ENCODE measurements at regions not wholly inside any gene's neighbourhood (a gene's known extent, or its start where the extent isn't known, plus 50 kb on each side); places are given as distances from the start of the nearest gene placed in this dataset.
A peak's percentile ranks its signal among the peaks of the same experiment; 100 is the strongest.
"Not testable (repeated sequence)": the region's sequence is repeated elsewhere in the genome, so short reads cannot be mapped to it uniquely, and the experiment has no call there.

DNA sequence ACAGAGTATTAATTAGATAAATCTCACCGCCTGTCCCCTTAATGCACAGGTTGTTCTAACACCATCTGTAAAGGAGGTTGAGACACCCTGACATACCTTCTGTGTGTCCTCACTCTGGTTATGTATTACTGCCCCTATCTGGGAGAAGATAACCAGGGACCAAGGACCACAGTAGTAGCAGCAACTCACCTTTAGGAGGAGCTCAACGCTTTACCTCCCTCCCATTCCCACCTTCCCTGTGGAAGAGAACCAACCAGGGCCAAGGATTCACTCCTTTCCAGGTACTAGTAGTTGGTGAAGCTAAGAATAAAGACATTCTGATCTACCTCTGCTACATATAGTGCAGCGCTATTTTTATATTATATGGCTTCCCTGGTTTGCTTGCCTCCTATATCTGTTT, 232.6 kb downstream of the MEX3B start:
- DNase-seq: peak; percentile 54

DNA sequence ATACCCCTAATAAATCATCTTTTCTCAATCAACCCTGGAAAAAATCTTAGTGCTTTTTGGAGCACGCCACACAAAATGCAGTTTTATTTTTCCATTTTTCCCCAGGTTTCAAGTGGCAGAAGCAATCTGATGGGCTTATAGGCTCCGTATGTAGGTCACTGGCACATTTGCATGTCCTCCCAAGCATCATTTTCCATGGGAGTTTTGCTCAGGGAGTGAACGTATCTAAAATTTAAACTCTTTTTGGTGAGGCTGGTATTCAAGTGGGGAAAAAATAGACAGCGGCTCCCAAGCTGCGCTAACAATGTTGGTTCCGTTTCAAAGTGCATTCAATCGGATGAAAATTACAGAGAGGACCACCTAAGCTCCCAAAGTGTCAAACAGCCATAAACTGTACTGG, 233.4 kb downstream of the MEX3B start:
- no peak for DNase-seq

DNA sequence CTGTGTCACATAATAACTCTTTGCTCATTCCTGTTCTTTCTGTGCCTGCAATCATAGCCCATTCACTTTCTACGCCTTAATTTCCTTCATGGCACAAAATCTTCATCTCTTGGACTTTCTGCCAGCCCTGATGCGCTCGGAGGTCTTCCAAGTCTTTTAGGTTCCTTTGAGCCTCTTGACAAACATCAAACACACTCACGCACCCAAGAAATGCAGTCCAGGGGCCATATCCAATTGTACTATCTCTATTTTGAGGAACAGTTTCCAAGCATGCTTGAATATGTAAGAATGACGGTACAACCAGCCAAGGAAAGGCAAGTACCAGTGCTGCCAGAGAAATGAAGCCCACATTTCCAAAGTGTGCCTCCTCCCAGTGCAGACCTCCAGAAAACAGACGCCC, 234.1 kb downstream of the MEX3B start:
- DNase-seq: no peak

DNA sequence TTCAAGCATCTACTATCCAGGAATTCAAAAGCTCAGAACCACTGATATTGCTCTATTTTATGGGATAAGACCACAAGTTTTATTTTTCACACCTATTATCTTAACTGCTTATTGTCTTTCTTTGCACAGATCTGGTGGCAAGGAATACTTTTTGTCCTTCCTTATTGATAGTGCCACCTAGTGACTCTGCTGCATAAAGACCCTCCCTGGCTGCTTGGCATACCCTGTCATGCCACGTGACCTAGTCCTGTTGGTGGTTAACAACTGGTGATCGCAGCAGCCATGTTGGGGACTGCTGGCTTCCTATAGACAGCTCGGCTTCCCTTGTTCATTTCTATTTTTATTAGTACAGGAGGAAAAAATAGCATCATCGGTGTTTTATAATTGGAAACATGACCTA, 236.3 kb downstream of the MEX3B start:
- peak; percentile 70 for DNase-seq

DNA sequence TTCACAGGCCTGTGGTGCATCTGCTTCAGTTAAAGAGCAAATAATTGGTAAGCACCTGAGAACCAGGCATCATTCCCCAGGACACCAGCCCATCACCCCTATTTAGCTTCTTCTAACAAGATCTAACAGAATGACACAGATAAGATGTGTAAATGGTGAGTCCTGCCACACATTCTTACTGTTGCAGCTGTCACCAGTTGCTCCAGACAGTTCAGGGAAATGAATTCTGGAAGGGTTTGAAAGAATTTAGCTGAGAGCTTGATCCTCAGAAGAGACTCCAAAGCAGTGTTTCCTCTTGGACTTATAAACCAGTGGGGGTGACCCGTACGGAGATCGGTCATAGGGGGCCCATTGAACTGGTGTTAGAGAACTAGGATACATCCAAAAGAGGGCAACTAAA, 238.0 kb downstream of the MEX3B start:
- no peak for DNase-seq

DNA sequence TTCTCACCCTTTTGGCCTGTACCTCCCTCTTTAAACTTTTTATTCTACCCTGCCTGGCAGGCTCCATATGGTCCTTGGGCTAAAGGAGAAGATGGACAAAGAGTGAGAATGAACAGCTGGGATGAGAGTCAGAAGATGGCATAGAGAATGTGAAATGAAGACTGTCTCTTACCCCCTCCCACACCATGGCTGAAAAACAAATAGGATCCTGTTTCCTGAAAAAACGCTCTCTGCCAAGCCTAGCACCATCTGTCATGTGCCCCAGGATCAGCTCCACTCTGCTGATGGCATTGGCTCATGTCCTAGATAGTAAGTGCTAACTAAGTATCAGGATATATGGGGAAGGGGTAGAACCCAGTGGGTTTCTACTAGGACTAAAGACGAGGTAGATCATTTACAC, 238.6 kb downstream of the MEX3B start:
- DNase-seq: no peak

DNA sequence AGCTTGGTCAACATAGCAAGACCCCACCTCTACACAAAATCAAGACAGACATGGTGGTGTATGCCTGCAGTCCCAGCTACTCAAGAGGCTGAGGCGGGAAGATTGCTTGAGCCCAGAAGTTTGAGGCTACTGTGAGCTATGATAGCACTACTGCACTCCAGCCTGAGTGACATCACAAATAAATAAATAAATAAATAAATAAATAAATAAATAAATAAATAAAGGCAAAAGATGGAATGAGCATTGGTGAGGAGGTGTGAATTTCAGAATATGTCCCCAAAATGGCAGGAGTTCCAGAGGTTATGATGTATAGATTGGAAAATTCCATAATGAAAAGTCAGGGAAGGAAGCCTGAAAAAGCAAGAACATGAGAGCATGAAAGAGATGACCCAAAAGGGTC, 249.9 kb downstream of the MEX3B start:
- DNase-seq: no peak

DNA sequence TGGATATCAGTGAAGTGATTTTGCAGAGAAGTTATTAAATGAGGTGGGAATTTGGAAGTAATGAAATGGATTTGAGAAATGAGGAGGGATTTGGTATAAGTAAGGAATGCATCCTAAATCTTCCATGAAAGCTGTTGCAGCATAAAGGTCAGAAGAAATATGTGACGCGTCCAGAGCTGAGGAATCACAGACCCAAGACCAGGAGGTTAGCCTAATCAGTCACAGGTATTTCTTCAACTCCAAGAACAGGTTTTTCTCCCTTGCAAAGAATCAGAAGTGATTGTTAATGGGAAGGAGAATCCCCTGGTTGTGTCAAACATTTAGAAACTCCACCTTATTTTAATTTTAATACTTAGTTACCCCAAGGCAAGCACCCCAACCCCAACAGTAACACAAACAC, 253.2 kb downstream of the MEX3B start:
- no peak for DNase-seq

DNA sequence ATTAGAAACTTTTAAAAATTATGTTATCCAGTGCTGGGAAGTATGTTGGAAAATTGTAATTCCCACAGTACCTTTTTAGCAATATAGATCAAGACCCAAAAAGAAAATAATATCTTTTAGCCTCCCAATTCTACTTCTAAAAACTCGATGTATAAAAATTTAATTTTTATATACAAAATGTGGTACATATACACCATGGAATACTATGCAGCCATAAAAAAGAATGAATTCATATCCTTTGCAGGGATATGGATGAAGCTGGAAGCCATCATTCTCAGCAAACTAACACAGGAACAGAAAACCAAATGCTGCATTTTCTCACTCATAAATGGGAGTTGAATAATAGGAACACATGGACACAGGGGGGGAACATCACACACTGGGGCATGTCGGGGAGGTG, 254.5 kb downstream of the MEX3B start:
- DNase-seq: not testable (repeated sequence)

DNA sequence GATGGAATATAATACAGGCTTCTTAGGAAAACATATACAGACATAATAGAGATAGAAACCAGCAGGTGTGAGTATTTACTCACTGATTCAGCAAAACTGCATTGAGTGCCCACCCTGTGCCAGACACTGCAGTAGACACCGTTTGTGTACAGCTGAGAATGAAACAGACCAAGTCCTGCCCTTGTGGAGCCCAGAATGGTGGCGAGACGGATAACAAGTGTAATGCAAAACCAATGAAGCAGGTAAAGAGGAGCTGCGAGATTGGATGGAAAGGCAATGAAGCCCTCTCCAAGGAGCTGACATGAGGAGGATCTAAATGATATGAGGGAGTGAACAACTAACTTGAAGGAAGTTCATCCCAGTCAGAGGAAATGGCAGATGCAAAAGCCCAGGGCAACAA, 256.4 kb downstream of the MEX3B start:
- no peak for DNase-seq

DNA sequence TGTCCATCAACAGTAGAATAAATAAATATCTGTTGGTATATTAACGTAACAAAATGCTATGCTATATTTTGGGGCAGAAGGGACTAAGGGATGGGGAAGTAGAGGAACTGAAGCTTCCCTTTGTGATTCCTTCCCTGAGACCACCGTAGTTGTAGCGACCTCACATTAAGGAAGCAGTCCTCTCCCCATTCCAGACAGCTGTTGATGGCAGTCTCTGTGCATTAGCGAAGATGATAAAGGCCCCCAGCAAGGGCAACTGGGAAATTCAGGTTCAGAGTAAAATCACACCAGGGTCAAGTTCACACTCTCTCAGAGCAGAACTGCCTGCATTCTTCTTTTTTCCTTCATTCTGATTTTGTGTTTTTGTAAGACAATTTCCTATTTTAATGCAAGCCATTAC, 259.0 kb downstream of the MEX3B start:
- no peak for DNase-seq

DNA sequence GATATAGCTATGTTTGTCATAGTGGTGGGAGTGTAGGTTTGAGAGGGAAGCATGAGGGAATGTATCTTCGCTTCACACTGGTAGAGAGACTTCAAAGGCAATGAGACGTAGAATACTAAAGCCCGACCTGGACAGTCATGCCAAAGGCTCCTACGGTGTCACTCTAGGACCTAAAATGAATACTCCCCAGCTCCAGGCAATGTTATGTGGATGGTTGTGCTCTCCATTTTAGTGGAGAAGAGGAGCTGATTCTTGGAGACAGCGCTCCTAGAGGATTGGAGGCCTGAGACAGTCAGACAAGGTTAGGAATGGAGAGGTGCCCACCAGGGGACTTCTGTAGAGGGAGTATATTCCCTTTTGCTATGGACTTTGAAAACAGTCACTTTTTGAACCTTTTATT, 260.1 kb downstream of the MEX3B start:
- no peak for DNase-seq

DNA sequence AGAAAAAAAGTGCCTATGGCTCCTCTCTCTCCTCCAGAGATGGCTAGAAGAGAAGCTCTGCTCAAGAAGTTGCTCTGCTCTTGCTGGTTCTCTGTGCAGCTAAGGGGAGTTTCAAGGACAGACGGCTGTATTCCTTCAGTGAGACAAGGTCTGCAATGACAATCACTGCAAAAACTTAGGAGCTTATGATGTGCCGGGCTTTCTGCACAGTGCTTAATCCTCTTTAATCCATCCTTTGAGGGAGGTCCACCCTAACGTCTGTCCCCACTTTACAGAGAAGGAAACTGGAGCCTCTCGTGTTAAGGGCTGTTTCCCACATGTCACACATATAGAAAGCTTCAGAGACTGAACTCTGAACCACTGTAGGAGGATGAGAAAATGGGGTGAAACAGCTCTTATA, 260.6 kb downstream of the MEX3B start:
- no peak for DNase-seq

DNA sequence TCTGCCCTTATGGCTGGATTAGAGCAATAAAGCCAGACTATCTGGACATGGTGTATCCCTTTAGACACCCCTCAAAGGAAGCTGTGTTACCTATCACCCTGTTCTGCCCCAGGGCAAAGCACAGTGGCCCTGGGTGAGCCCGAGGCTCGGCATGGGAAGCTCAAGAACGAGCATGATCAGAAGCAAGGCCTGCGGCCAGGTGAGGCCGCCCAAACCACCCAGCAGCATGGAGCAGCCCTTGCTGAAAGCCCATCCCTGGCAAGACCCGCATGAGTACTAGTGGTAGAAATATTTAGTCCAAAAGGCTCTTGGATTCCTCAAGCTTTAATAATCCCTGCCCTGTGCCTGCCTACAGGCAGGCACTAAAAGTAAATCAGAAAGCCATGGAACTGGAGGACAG, 261.1 kb downstream of the MEX3B start:
- DNase-seq: no peak

DNA sequence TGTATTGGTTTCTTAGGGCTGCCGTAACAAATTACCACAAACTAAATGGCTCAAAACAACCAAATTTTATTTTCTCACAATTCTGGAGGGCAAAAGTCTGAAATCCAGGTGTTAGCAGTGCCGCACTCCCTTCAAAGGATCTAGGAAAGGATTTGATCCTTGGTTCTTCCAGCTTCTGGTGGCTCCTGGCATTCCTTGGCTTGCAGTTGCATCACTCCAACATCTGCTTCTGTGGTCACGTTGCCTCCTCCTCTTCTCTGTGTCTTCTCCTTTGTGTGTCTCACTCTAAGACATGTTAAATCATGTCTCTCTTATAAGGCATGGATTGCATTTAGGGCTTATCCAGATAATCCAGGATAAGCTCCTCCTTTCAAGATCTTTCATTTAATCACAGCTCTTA, 262.2 kb downstream of the MEX3B start:
- DNase-seq: no peak

DNA sequence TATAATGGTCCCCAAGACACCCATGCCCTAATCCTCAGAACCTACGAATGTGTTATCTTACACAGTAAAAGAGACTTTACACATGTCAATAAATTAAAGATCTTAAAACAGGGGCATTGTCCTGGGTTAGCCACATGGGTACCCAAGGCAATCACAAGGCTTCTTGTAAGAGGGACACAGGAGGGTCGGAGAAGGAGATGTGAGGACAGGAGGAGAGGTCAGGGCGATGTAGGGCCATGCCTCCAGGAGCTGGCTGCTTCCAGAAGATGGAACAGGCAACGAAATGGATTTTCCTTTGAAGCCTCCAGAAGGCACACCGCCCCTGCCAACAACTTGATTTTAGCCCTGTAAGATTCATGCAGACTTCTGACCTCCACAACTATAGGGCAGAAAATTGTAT, 262.7 kb downstream of the MEX3B start:
- DNase-seq: no peak

DNA sequence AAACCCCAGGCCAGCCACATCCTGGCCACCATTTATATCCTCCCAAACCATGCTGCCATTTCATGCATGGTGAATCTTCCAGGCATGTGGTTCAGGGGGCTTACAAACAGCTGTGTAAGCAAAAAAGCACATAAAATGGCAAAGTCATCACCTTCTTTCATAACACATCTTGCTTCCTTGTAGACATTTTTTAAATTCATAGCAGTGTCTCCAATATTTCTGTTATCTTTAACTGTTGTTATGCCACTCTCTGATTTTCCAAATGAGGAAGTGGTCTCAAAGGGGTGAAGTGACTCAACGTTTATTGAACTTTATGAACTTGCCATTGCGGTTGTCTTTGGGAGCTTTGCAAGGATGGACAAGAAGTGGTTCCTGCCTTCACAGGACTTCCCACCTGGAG, 264.4 kb downstream of the MEX3B start:
- no peak for DNase-seq

DNA sequence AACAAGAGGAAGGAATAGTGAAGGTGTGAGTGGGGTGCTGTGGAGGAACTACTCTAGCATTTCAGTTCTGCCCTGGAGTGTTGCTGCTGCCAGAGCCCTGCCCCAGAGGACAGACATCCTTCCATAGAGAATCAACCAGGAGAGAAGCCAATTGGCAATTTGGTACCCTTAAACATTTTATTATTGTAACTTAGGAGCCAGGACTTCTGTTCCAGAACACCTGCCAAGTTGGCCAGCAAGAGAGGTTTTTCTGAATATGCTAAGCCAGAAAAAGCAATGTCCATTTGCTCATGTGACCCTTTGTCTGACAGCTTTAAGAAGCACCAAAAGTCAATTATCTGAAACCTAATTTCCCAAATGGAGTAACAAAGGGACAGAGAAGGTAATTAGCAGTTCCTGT, 264.9 kb downstream of the MEX3B start:
- DNase-seq: no peak

DNA sequence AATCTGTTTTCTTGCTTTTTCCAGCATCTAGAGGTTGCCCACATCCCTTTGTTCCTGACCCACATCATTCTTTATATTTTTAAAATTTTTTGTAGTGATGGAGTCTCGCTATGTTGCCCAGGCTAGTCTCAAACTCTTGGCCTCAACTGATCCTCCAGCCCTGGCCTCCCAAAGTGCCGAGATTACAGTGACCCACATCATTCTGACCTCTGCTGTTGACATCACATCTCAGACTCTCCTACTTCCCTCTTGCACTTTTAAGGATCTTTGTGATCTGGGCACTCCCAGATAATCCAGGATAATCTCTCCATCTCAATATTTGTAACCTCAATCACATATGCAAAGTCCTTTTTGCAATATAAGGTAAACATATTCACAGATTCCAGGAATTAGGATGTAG, 266.6 kb downstream of the MEX3B start:
- DNase-seq: no peak

DNA sequence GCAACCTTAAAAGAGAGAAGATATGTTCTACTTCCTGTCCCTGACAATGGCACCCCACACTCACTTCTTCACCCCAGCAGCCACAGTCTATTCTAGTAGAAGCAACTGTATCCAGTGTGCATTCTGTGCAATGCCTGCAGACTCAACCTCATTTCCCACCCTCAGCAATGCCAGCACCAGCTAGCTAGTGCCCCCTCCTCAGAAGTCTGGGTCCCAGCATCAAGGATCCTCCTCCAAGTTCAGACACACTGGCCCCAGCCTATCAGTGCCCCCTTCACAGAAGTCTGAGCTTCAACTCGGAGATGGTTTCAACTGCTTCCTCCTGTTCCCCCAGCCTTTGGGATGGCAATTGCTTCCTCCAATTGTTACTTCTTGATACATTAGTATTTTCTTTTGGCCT, 268.3 kb downstream of the MEX3B start:
- no peak for DNase-seq

DNA sequence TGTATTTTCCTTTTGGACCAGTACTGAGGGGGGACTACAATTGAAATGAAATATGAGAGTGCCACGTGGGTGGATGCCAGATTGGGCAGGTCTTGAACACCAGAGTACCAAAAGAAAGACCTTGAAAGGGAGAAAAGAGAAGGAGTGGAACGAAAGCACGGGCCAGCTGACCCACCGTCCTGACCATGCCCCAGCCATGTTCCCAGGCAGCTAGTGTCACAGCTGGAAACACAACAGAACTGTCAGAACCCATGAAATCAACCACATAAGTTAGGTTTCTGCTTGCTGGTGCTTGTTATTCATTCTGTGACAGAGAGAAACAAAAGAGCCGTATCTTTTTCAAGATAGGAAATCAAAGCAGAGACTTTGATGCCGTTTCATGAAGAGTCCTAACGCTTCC, 268.8 kb downstream of the MEX3B start:
- no peak for DNase-seq

DNA sequence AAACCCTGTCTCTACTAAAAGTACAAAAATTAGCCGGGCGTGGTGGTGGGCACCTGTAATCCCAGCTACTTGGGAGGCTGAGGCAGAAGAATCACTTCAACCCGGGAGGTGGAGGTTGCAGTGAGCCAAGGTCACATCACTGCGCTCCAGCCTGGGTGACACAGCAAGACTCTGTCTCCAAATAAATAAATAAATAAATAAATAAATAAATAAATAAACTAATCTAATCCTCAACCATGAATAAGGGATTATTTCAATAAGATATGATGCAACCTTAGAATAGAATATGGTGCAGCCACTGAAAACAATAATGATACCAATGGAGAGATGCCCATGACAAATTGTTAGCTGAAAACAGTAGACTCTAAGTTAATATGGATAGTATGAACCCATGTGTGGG, 270.0 kb downstream of the MEX3B start:
- DNase-seq: not testable (repeated sequence)

DNA sequence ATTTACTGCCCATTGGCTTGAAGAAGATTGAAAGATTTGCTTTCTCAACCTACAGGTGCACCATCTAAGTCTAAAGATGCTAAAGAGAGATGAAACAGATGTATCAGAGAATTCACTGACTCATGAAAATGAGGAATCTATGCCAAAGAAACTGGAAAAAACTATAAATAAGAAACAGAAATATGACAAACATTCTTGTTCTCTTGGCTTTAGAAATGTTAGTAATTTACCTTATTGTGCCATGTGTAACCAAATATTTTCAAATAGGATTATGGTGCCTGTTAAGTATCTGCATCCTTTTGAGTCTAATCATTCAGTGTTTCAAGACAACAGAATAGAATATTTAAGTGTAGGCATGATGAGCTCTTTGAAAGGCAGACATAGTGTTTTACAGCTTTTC, 271.5 kb downstream of the MEX3B start:
- DNase-seq: no peak

DNA sequence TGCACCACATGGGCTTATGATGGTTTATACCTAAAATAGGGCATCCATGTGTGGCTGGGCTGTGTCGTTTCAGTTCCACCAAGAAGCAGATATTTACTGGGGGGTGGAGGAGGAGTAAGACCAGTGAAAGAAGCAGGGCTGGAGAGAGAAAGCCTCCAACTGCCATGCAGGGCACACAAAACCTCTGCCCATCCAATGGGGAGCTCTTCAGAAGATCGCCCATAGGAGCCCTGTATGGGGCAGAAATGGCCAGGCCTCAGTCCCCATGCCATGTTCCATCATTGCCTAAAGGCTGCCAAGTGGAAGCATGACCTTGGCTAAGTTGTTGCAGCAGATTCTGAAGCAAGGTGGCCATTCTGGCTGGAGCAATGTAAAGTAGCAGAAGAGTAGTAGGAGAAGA, 277.0 kb downstream of the MEX3B start:
- DNase-seq: no peak

DNA sequence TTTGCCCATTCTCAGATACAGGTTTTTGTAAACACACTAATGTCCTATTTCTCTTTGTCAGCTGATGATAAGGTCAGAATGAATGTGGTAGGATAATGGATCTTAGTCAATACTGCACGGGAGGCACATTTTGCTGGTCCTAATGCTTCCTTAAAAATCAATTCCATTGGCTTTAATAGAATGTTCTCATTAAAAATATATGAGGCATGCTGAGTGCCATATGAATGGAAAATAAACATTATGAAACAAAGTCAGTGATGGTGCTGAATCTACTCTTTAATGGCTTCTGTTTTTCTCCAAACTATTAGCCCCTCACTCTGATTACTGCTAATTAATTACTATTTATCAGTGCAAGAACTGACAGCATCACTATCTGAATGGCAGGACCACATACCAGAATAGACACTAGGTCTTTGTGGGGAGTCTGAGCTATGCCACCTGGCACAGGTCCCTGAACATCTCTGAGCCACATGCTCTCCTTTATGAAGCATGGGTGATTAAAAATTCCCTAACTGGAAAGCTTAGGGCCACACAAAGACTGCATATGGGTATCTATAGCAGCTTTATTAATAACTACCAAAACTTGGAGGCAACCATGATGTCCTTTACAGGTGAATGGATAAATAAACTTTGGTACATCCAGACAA, 278.9 kb downstream of the MEX3B start:
- DNase-seq: no peak

DNA sequence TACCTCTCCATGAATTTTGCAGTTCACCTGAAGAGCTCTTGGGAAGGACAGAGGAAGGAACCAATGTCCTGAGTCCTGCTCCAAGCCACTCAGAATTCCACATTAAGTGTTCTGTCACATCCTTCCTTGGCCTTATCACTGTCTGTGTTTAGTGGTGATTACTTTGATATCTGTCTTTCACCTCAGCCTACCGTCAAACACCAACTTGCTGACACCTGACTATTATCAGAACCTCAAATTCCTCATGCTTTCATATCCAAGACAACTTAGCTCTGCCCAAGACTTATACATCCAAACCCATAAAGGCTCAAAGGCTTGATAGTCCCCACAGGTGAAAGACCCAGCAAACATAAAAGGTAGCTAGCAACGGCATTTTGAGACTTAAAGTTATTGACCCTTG, 280.0 kb downstream of the MEX3B start:
- no peak for DNase-seq

Measured in NCI-H146 (cell line).